Esophagus squamous epithelium (tissue), 4 donors: ENCODE measurements at regions not wholly inside any gene's neighbourhood (a gene's known extent, or its start where the extent isn't known, plus 50 kb on each side); places are given as distances from the start of the nearest gene placed in this dataset.

Experiments
- CTCF ChIP-seq, 6 experiments: fragments of 450-650 bp in 4 of 6; fragments of 200-600 bp in 2 of 6; sonication (generic) in 2 of 6; IDR thresholded peaks; one replicate each; pipeline ENCODE4 v1.5.1; 2016 to 2019; ENCODE audit warnings: antibody characterized with exemption in 6 of 6, mild to moderate bottlenecking in 4 of 6, moderate library complexity in 4 of 6
- POLR2A ChIP-seq, 4 donors: fragments of 450-650 bp; IDR thresholded peaks; one replicate each; pipeline ENCODE4 v1.6.1; 2017; ENCODE audit warnings: antibody characterized with exemption in 4 of 4, mild to moderate bottlenecking in 4 of 4, moderate library complexity in 3 of 4

- TF ChIP-seq CTCF (IDR thresholded peaks at IDR 0.05) (peak in 2 of 6 experiments; percentile 17 to 48), POLR2A (IDR thresholded peaks at IDR 0.05) (no peak)
These were observed 141.4 kb downstream of the LRRC70 start for GRCh38 chr5:62720031-62720441.
